Neural cell (in vitro differentiated cells): ENCODE measurements at regions not wholly inside any gene's neighbourhood (a gene's known extent, or its start where the extent isn't known, plus 50 kb on each side); places are given as distances from the start of the nearest gene placed in this dataset.

Experiments
- CTCF ChIP-seq: fragments of 450-650 bp; IDR thresholded peaks from 2 replicates; pipeline ENCODE4 v1.5.1; 2014; ENCODE audit warnings: antibody characterized with exemption, mild to moderate bottlenecking, moderate library complexity; ENCODE audit not compliant: poor library complexity, severe bottlenecking
- EP300 ChIP-seq: fragments of 450-650 bp; conservative IDR thresholded peaks from 2 replicates; pipeline ENCODE4 v1.6.1; 2014; ENCODE audit warnings: antibody characterized with exemption, mild to moderate bottlenecking, moderate library complexity; ENCODE audit not compliant: poor library complexity, severe bottlenecking
- EZH2 ChIP-seq: fragments of 200-600, 300-800 bp; shearing (Covaris generic), sonication (generic); IDR thresholded peaks from 2 replicates; pipeline ENCODE4 v1.6.1; 2014; ENCODE audit warnings: antibody characterized with exemption, low read length, borderline replicate concordance, mild to moderate bottlenecking; ENCODE audit not compliant: insufficient read depth, poor library complexity, severe bottlenecking
- POLR2AphosphoS5 ChIP-seq: IDR thresholded peaks from 2 replicates; pipeline ENCODE4 v1.6.1; 2012
- RAD21 ChIP-seq: fragments of 450-650 bp; conservative IDR thresholded peaks from 2 replicates; pipeline ENCODE4 v1.6.1; 2014; ENCODE audit warnings: antibody characterized with exemption, mild to moderate bottlenecking, moderate library complexity
- REST ChIP-seq: IDR thresholded peaks from 2 replicates; pipeline ENCODE4 v1.6.1; 2012; ENCODE audit warnings: borderline replicate concordance

DNA sequence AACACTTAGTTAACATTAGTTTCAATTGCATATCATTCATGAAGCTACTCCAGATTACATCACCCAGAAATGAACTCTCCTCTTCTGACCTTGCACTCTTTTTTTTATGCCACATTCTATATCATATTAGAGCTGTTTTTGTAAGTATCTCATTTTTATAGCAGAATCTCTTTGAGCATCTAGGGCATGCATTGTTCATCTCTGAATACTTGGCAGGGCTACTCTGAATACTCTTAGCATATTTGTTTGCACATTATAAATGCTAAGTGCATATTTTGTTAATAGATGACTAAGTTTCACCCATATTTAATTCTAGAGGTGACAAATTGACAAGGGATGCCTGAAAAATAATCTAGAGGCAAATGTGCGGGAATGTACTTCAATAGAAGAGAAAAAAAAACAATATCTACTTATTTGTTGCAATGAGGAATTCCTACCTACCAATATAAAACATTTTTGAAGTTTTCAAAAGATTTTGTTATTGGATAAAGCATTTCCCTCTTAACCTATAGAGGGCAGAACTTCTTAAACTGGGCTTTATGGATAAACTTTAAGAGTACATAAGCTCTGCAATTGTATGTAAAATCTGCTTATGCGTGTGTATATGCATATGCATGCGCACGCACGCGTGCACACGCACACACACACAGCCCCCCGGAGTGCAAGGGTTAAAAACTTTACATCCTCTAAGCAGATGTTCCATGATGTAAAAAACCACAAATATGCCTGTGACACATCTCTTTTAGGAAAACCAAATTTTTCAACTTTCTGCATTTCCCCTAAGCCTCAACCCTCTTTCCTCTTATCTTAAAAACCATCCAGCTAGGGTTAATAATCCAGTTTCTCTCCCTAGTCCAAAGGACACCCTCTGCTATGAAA is 73.0 kb upstream of the OXGR1 start:
- no peak for TF ChIP-seq CTCF
- no peak for TF ChIP-seq RAD21
- TF ChIP-seq EP300 = no peak
- TF ChIP-seq POLR2AphosphoS5 = no peak
- no peak for TF ChIP-seq REST
- no peak for TF ChIP-seq EZH2
